ENCODE measurements at regions not wholly inside any gene's neighbourhood (a gene's known extent, or its start where the extent isn't known, plus 50 kb on each side); places are given as distances from the start of the nearest gene placed in this dataset.

GRCh38 chr5:4188704-4189103, 593.1 kb downstream of the IRX1 start:
- H3K4me3 ChIP-seq (ENCODE audit: low read depth, low read length, poor library complexity, severe bottlenecking), result no peak overlapping the region
- no peak overlapping the region for H2AFZ ChIP-seq (ENCODE audit: low read length)
- peaks cover 23% of the 10 kb centered on the region for H3K9me3 ChIP-seq (ENCODE audit: low read length)
- no TSS peak for BruUV-seq (replicated peaks)
- no peak for DNase-seq (ENCODE audit: low spot score)
- no peaks in the 10 kb centered on the region for H3K9me2 ChIP-seq (ENCODE audit: insufficient read depth, low read length)
- CTCF ChIA-PET (ENCODE audit: unreplicated experiment), result no interaction called here
- TF ChIP-seq, protein P1, sequence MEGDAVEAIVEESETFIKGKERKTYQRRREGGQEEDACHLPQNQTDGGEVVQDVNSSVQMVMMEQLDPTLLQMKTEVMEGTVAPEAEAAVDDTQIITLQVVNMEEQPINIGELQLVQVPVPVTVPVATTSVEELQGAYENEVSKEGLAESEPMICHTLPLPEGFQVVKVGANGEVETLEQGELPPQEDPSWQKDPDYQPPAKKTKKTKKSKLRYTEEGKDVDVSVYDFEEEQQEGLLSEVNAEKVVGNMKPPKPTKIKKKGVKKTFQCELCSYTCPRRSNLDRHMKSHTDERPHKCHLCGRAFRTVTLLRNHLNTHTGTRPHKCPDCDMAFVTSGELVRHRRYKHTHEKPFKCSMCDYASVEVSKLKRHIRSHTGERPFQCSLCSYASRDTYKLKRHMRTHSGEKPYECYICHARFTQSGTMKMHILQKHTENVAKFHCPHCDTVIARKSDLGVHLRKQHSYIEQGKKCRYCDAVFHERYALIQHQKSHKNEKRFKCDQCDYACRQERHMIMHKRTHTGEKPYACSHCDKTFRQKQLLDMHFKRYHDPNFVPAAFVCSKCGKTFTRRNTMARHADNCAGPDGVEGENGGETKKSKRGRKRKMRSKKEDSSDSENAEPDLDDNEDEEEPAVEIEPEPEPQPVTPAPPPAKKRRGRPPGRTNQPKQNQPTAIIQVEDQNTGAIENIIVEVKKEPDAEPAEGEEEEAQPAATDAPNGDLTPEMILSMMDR (conservative IDR thresholded peaks at IDR 0.05; ENCODE audit: low read length), result no peak
- no peak for TF ChIP-seq EZH2phosphoT487 (IDR thresholded peaks at IDR 0.05; ENCODE audit: borderline replicate concordance, low read depth, low read length)
- H3K36me3 ChIP-seq (ENCODE audit: insufficient read depth, low read length), result no peaks in the 10 kb centered on the region
- no peaks in the 10 kb centered on the region for H4K20me1 ChIP-seq (ENCODE audit: insufficient read depth, low read length)
- no peak overlapping the region for H3K4me2 ChIP-seq (ENCODE audit: low read length)
- H3K27ac ChIP-seq (ENCODE audit: low read depth, low read length, poor library complexity, severe bottlenecking), result no peak overlapping the region
- intact Hi-C loops (cut with micrococcal nuclease; ENCODE audit: unreplicated experiment), result no loop called here
- H3K4me1 ChIP-seq (ENCODE audit: insufficient read depth, low read length, poor library complexity, severe bottlenecking), result no peaks in the 10 kb centered on the region
- POLR2A ChIA-PET, result no interaction called here
- H3K79me2 ChIP-seq (ENCODE audit: insufficient read depth, low read depth, low read length), result no peaks in the 10 kb centered on the region

DNA sequence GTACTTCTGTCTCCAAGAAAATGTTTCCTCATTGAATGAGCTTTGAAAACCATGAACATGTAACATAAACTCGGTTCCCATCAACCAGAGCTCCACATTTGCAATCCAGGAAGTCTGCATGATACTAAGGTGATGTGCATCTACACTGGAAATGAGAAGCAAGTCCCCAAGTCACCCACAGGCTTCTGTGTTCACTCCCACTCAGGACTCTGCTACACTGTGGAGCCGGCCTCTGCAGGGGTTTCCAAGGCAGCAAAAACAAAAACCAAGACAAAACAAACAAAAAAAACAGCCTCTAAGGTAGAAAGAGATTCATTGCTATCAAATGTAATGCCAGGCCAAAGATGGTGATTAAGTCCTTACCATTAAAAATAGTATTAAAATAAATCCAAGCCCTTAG, 593.7 kb downstream of the IRX1 start:
- Histone ChIP-seq H4K20me1 (ENCODE audit: insufficient read depth, low read length) (no peaks in the 10 kb centered on the region), H3K9me3 (ENCODE audit: low read length) (peaks cover 17% of the 10 kb centered on the region), H2AFZ (ENCODE audit: low read length) (no peak overlapping the region), H3K4me3 (ENCODE audit: low read depth, low read length, poor library complexity, severe bottlenecking) (no peak overlapping the region), H3K79me2 (ENCODE audit: insufficient read depth, low read depth, low read length) (no peaks in the 10 kb centered on the region), H3K4me2 (ENCODE audit: low read length) (no peak overlapping the region), H3K36me3 (ENCODE audit: insufficient read depth, low read length) (no peaks in the 10 kb centered on the region), H3K27ac (ENCODE audit: low read depth, low read length, poor library complexity, severe bottlenecking) (no peak overlapping the region), H3K9me2 (ENCODE audit: insufficient read depth, low read length) (no peaks in the 10 kb centered on the region), H3K4me1 (ENCODE audit: insufficient read depth, low read length, poor library complexity, severe bottlenecking) (no peaks in the 10 kb centered on the region)
- intact Hi-C loops (cut with micrococcal nuclease; ENCODE audit: unreplicated experiment), result no loop called here
- BruUV-seq (replicated peaks), result no TSS peak
- CTCF ChIA-PET (ENCODE audit: unreplicated experiment), result no interaction called here
- POLR2A ChIA-PET, result no interaction called here
- DNase-seq (ENCODE audit: low spot score), result no peak
- TF ChIP-seq, protein P1 (conservative IDR thresholded peaks at IDR 0.05; ENCODE audit: low read length), result no peak
- TF ChIP-seq EZH2phosphoT487 (IDR thresholded peaks at IDR 0.05; ENCODE audit: borderline replicate concordance, low read depth, low read length), result no peak

DNA sequence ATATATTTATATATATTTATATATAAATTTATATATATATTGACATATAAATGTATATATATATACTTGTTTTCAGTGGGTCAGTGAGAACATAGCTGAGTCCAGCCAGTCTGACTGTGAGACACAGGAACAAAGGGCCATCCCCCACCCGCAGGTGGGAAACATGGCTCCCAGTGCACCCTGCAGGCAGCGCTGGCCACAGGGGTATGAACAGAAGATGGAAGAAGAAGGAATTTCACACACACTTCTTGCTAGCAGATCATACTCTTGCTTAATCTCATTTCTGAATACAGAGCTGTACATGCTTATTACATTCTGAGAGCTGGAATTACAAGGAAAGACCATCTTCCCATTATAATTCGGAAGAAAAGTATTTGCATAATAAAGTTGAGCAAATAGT, 595.4 kb downstream of the IRX1 start:
- Histone ChIP-seq H3K9me2 (ENCODE audit: insufficient read depth, low read length) (no peaks in the 10 kb centered on the region), H3K79me2 (ENCODE audit: insufficient read depth, low read depth, low read length) (no peaks in the 10 kb centered on the region), H3K36me3 (ENCODE audit: insufficient read depth, low read length) (no peaks in the 10 kb centered on the region), H3K4me1 (ENCODE audit: insufficient read depth, low read length, poor library complexity, severe bottlenecking) (no peaks in the 10 kb centered on the region), H4K20me1 (ENCODE audit: insufficient read depth, low read length) (no peaks in the 10 kb centered on the region), H2AFZ (ENCODE audit: low read length) (no peak overlapping the region), H3K4me3 (ENCODE audit: low read depth, low read length, poor library complexity, severe bottlenecking) (no peak overlapping the region), H3K4me2 (ENCODE audit: low read length) (no peak overlapping the region), H3K27ac (ENCODE audit: low read depth, low read length, poor library complexity, severe bottlenecking) (no peak overlapping the region), H3K9me3 (ENCODE audit: low read length) (peaks cover 3% of the 10 kb centered on the region; the same call in 1 of the 2 replicates)
- BruUV-seq (replicated peaks), result no TSS peak
- intact Hi-C loops (cut with micrococcal nuclease; ENCODE audit: unreplicated experiment), result no loop called here
- CTCF ChIA-PET (ENCODE audit: unreplicated experiment), result no interaction called here
- no peak for DNase-seq (ENCODE audit: low spot score)
- TF ChIP-seq EZH2phosphoT487 (IDR thresholded peaks at IDR 0.05; ENCODE audit: borderline replicate concordance, low read depth, low read length), result no peak
- TF ChIP-seq, protein P1 (conservative IDR thresholded peaks at IDR 0.05; ENCODE audit: low read length), result no peak
- POLR2A ChIA-PET, result no interaction called here

Measured in OCI-LY7 (cell line).